ENCODE measurements at regions not wholly inside any gene's neighbourhood (a gene's known extent, or its start where the extent isn't known, plus 50 kb on each side); places are given as distances from the start of the nearest gene placed in this dataset.

DNA sequence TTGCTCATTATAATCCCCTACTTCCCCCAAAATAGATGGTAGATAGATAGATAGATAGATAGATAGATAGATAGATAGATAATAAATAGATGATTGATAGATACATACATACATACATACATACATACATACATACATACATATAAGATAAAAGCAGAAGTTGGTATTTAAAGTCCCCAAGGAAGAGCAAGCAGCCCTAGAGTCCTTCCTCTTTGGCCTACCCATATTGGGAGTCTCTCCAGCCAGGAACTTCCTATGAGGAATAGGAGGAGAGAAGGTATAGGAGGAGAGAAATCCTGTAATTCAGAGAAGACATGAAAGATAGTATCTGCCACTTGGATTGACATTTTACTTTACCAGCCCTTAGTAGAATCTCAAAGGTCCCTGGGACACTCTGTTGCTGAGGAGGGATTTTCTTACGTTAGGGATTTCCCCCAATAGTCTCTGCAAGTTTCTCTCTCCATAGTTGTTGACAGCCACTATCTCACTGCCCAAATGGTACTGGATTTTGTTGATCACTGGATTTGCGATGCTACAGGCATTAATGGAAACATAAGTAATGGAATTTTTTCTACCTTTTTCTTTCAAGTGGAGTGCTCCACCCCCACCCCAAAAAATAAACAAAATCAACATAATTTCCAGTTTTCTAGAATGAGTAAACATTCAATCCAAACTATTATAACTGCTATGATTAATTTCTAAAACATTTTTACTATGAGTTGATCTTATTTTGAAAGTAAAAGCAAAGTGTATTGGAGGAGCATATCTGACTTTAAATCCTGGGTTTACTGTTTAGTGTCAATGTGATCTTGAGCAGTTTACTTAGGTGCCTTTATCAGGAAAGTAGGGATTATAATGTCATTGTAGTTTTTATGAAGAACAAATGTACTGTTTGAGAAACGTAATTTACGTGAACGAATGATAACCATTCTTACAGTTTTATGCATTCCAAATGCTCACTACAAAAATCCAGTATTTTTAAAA is 93.2 kb upstream of the TNFSF4 start (continued):
- TF ChIP-seq FOXP4 (CRISPR knock-in tag; IDR thresholded peaks at IDR 0.05; ENCODE audit: borderline replicate concordance) (no peak), CCAR2 (IDR thresholded peaks at IDR 0.05; ENCODE audit: low read depth, low read length) (no peak), RBFOX2 (IDR thresholded peaks at IDR 0.05; ENCODE audit: low read depth, low read length) (no peak), L3MBTL2 (IDR thresholded peaks at IDR 0.05) (no peak), NCOA2 (IDR thresholded peaks at IDR 0.05; ENCODE audit: partially characterized antibody in 2 of 2) (no peak), PPARD (CRISPR knock-in tag; IDR thresholded peaks at IDR 0.05) (no peak), HNRNPL (IDR thresholded peaks at IDR 0.05; ENCODE audit: low read depth, low read length) (no peak), E2F3 (CRISPR knock-in tag; IDR thresholded peaks at IDR 0.05) (no peak), DACH1 (IDR thresholded peaks at IDR 0.05; ENCODE audit: partially characterized antibody) (peak; percentile 44), EHMT2 (IDR thresholded peaks at IDR 0.05) (no peak)
- TF ChIP-seq, protein P1, sequence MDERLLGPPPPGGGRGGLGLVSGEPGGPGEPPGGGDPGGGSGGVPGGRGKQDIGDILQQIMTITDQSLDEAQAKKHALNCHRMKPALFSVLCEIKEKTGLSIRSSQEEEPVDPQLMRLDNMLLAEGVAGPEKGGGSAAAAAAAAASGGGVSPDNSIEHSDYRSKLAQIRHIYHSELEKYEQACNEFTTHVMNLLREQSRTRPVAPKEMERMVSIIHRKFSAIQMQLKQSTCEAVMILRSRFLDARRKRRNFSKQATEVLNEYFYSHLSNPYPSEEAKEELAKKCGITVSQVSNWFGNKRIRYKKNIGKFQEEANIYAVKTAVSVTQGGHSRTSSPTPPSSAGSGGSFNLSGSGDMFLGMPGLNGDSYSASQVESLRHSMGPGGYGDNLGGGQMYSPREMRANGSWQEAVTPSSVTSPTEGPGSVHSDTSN (CRISPR knock-in tag; IDR thresholded peaks at IDR 0.05; ENCODE audit: low read depth): no peak
- TF ChIP-seq, protein P1 (tag; conservative IDR thresholded peaks at IDR 0.05; ENCODE audit: low read depth): peak; percentile 10; the same call in 1 of the 2 replicates
